GM12878 (cell line): ENCODE measurements at regions not wholly inside any gene's neighbourhood (a gene's known extent, or its start where the extent isn't known, plus 50 kb on each side); places are given as distances from the start of the nearest gene placed in this dataset.

ENCODE experiments used
- ATAC-seq: fragments of 200-7000 bp; cut with Tn5 transposase; 3 replicates; pipeline ENCODE4 v1.9.1; 2020; ENCODE audit warnings: mild to moderate bottlenecking, moderate library complexity
- BruUV-seq: library from RNA; stranded (reverse); fragments of 400-500 nt; replicated peaks from 2 replicates; lab custom pipeline; 2021; lab: Mats Ljungman, UMichigan
- CTCF ChIA-PET: fragments of 300-600 bp; sonication (Branson Sonifier 250); formaldehyde crosslinking; extraction: SDS; loops from one replicate; lab custom pipeline; 2021; ENCODE audit warnings: inconsistent platforms; lab: Yijun Ruan, JAX
- POLR2A ChIA-PET: fragments of 350-600 bp; formaldehyde crosslinking; extraction: SDS; loops from one replicate; lab custom pipeline; 2021; ENCODE audit warnings: inconsistent platforms; lab: Charles Lee
- RAD21 ChIA-PET: fragments of 300-600 bp; sonication (Branson Sonifier 250); formaldehyde crosslinking; loops from one replicate; lab custom pipeline; 2023; ENCODE audit warnings: antibody characterized with exemption; ENCODE audit not compliant: unreplicated experiment; lab: Charles Lee
- SMC1A ChIA-PET: fragments of 300-600 bp; sonication (Branson Sonifier 250); formaldehyde crosslinking; loops from one replicate; lab custom pipeline; 2023; ENCODE audit not compliant: unreplicated experiment, uncharacterized antibody; lab: Charles Lee
- DNase-seq: peaks from one replicate; pipeline ENCODE4 v3.0.0-alpha.2; 2011; ENCODE audit warnings: low read depth, low spot score
- FAIRE-seq: peaks from 3 replicates; lab custom pipeline; 2011; peaks lifted over from hg19 to GRCh38; lab: Jason Lieb, UNC
- H2AFZ ChIP-seq: 2 replicates; pipeline ENCODE4 v1.6.0; 2011; ENCODE audit warnings: low read depth, low read length, control low read depth; ENCODE audit not compliant: control insufficient read depth
- H3K27ac ChIP-seq: 2 replicates; pipeline ENCODE4 v1.5.1; 2011; ENCODE audit warnings: control low read depth; ENCODE audit not compliant: control insufficient read depth, insufficient read depth
- H3K27me3 ChIP-seq, 2 experiments: replicated peaks in 1 of 2; 2 replicates each; pipeline versions ENCODE4 v1.6.0 to v1.6.1; 2011; ENCODE audit warnings: low read length in 1 of 2; ENCODE audit not compliant: control insufficient read depth in 2 of 2, insufficient read depth in 2 of 2
- H3K36me3 ChIP-seq, 2 experiments: 2 replicates each; pipeline ENCODE4 v1.5.1; 2011; ENCODE audit warnings: low read length in 1 of 2; ENCODE audit not compliant: control insufficient read depth in 2 of 2, insufficient read depth in 2 of 2
- H3K4me1 ChIP-seq: 2 replicates; pipeline ENCODE4 v1.6.1; 2011; ENCODE audit warnings: mild to moderate bottlenecking, low read length, moderate library complexity, mixed read lengths; ENCODE audit not compliant: control insufficient read depth, insufficient read depth
- H3K4me2 ChIP-seq: 2 replicates; pipeline ENCODE4 v1.6.0; 2011; ENCODE audit warnings: control low read depth; ENCODE audit not compliant: control insufficient read depth, insufficient read depth
- H3K4me3 ChIP-seq: fragments of 200-600 bp; sonication (generic); 2 replicates; pipeline ENCODE4 v1.5.1; 2016
- H3K79me2 ChIP-seq: 2 replicates; pipeline ENCODE4 v1.6.0; 2011; ENCODE audit warnings: low read length; ENCODE audit not compliant: control insufficient read depth, insufficient read depth
- H3K9ac ChIP-seq: 2 replicates; pipeline ENCODE4 v1.8.0; 2011; ENCODE audit warnings: low read length, control low read depth, mixed read lengths; ENCODE audit not compliant: control insufficient read depth, insufficient read depth
- H3K9me3 ChIP-seq: replicated peaks from 3 replicates; pipeline ENCODE4 v1.5.1; 2011; ENCODE audit warnings: mild to moderate bottlenecking, low read length; ENCODE audit not compliant: control insufficient read depth, insufficient read depth
- H4K20me1 ChIP-seq: 2 replicates; pipeline ENCODE4 v1.6.0; 2011; ENCODE audit not compliant: control insufficient read depth, insufficient read depth
- EED ChIP-seq: sonication (generic); IDR thresholded peaks from 2 replicates; pipeline ENCODE4 v1.6.1; 2016; ENCODE audit warnings: antibody characterized with exemption, low read depth
- ESRRA ChIP-seq: IDR thresholded peaks from 2 replicates; pipeline ENCODE4 v1.6.1; 2012; ENCODE audit warnings: mild to moderate bottlenecking, low read length, improper control_type of control experiment
- NBN ChIP-seq: fragments of 450-650 bp; IDR thresholded peaks from 2 replicates; pipeline ENCODE4 v1.6.1; 2016
- TCF7 ChIP-seq: IDR thresholded peaks from 2 replicates; pipeline ENCODE4 v1.6.1; 2014; ENCODE audit warnings: antibody characterized with exemption, borderline replicate concordance
- WGBS: methylation state at CpG from one replicate; pipeline ENCODE4 v1.1.6; 2016; ENCODE audit warnings: low lambda C conversion rate; ENCODE audit not compliant: insufficient replicate concordance, insufficient coverage; ENCODE audit errors: missing lambda C conversion rate; 5-methylcytosine and 5-hydroxymethylcytosine counted together
- in situ Hi-C: fragments of 300-500 bp; cut with MboI; formaldehyde crosslinking; loops from 9 replicates; pipeline ENCODE4 v1.14.3; 2018; ENCODE audit warnings: mixed read lengths
- intact Hi-C: fragments of 100-400 bp; cut with micrococcal nuclease; formaldehyde crosslinking; loops from one replicate; pipeline ENCODE4 v1.14.2; 2022; ENCODE audit not compliant: unreplicated experiment

- Histone ChIP-seq H3K36me3 (no peaks in the 10 kb centered on the region), H4K20me1 (no peaks in the 10 kb centered on the region), H3K4me2 (no peak overlapping the region), H3K27ac (no peak overlapping the region), H3K4me1 (no peaks in the 10 kb centered on the region), H2AFZ (no peak overlapping the region), H3K9me3 (no peaks in the 10 kb centered on the region), H3K9ac (no peak overlapping the region), H3K27me3 (no peaks in the 10 kb centered on the region; a peak in 1 of 4 replicates), H3K79me2 (no peaks in the 10 kb centered on the region), H3K4me3 (no peak overlapping the region)
- FAIRE-seq (no peak), DNase-seq (no peak), ATAC-seq (no peak)
- TF ChIP-seq EED: no peak
- TF ChIP-seq TCF7: no peak
- ChIA-PET POLR2A (no interaction called here), RAD21 (no interaction called here), CTCF (no interaction called here), SMC1A (no interaction called here)
- BruUV-seq: no TSS peak
- in situ Hi-C loops: no loop called here
- intact Hi-C loops: no loop called here
- WGBS: 20% methylated on average over 12 of the region's 12 CpGs
Measured at GRCh38 chr11:129323896-129324502, 51.6 kb upstream of the BARX2 start.

DNA sequence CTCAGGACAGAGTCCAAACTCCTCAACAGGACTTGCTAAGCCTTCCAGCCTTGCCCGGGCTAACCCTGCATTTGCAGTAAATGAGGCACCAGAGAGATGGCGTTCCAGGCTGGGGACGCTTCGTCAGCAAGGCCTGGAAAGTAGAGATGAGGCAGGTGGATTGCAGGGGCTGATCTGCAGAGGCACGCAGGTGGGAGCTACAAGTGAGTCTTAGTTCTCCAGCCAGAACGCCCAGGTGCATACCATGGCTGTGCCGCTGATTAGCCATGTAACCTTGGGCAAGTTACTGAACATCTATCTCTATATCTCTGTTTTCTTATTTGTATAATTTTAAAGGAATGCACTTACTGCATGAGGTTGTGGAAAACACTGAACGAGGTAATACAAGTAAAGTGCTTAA, 52.7 kb upstream of the BARX2 start:
- in situ Hi-C loops: no loop called here
- Histone ChIP-seq H3K4me3 (no peak overlapping the region), H3K9ac (no peak overlapping the region), H4K20me1 (no peaks in the 10 kb centered on the region), H3K79me2 (no peaks in the 10 kb centered on the region), H3K4me2 (no peak overlapping the region), H3K27ac (no peak overlapping the region), H3K36me3 (no peaks in the 10 kb centered on the region), H3K4me1 (no peaks in the 10 kb centered on the region), H2AFZ (no peak overlapping the region), H3K27me3 (no peaks in the 10 kb centered on the region; a peak in 1 of 4 replicates), H3K9me3 (no peaks in the 10 kb centered on the region)
- ChIA-PET SMC1A (no interaction called here), CTCF (no interaction called here), POLR2A (no interaction called here), RAD21 (no interaction called here)
- ATAC-seq: no peak
- TF ChIP-seq NBN: no peak
- TF ChIP-seq ESRRA: no peak
- WGBS: 24% methylated on average over 8 of the region's 8 CpGs
- BruUV-seq: no TSS peak
- no peak for FAIRE-seq
- no peak for DNase-seq
- intact Hi-C loops: no loop called here
